PC-9 (cell line): ENCODE measurements at regions not wholly inside any gene's neighbourhood (a gene's known extent, or its start where the extent isn't known, plus 50 kb on each side); places are given as distances from the start of the nearest gene placed in this dataset.

ENCODE experiments used
- BruUV-seq: library from RNA; stranded (reverse); fragments of 400-500 nt; replicated peaks from 2 replicates; lab custom pipeline; 2021; lab: Mats Ljungman, UMichigan
- CTCF ChIA-PET: fragments of 300-600 bp; sonication (Branson Sonifier 250); formaldehyde crosslinking; loops from one replicate; lab custom pipeline; 2022; ENCODE audit warnings: antibody characterized with exemption; lab: Charles Lee
- POLR2A ChIA-PET: fragments of 300-600 bp; sonication (Branson Sonifier 250); formaldehyde crosslinking; loops from one replicate; lab custom pipeline; 2022; ENCODE audit warnings: antibody characterized with exemption; ENCODE audit not compliant: unreplicated experiment; lab: Charles Lee
- DNase-seq, 2 experiments: peaks; one replicate each; pipeline versions ENCODE4 v3.0.0 to v3.0.0-alpha.2; 2015 to 2022; ENCODE audit warnings: mixed read lengths in 1 of 2
- H2AFZ ChIP-seq: fragments of 200-600 bp; sonication (generic); 2 replicates; pipeline ENCODE4 v1.8.1; 2017; ENCODE audit warnings: antibody characterized with exemption
- H3F3A ChIP-seq: fragments of 200-600 bp; sonication (generic); 2 replicates; pipeline ENCODE4 v1.8.1; 2017; ENCODE audit warnings: antibody characterized with exemption, mild to moderate bottlenecking, low read depth; ENCODE audit not compliant: insufficient read depth
- H3K27ac ChIP-seq: fragments of 200-600 bp; sonication (generic); 2 replicates; pipeline ENCODE4 v1.6.1; 2016; ENCODE audit warnings: mixed run types
- H3K27me3 ChIP-seq: fragments of 200-600 bp; sonication (generic); 2 replicates; pipeline ENCODE4 v1.6.1; 2016; ENCODE audit warnings: low read depth, mixed run types; ENCODE audit not compliant: insufficient read depth
- H3K36me3 ChIP-seq: fragments of 200-600 bp; sonication (generic); 2 replicates; pipeline ENCODE4 v1.6.1; 2016; ENCODE audit warnings: low read depth, mixed run types
- H3K4me1 ChIP-seq: fragments of 200-600 bp; sonication (generic); replicated peaks from 2 replicates; pipeline ENCODE4 v1.6.1; 2016; ENCODE audit warnings: mixed run types; ENCODE audit not compliant: insufficient read depth
- H3K4me2 ChIP-seq: fragments of 200-600 bp; sonication (generic); 2 replicates; pipeline ENCODE4 v1.6.1; 2017; ENCODE audit warnings: mixed run types
- H3K4me3 ChIP-seq: fragments of 200-600 bp; sonication (generic); 2 replicates; pipeline ENCODE4 v1.6.1; 2016; ENCODE audit warnings: mixed run types
- H3K79me2 ChIP-seq: fragments of 200-600 bp; sonication (generic); 2 replicates; pipeline ENCODE4 v1.6.1; 2017; ENCODE audit warnings: low read depth, mixed run types
- H3K9me2 ChIP-seq: fragments of 200-600 bp; sonication (generic); 2 replicates; pipeline ENCODE4 v1.8.1; 2017; ENCODE audit warnings: mild to moderate bottlenecking; ENCODE audit not compliant: insufficient read depth
- H3K9me3 ChIP-seq: fragments of 200-600 bp; sonication (generic); 2 replicates; pipeline ENCODE4 v1.8.1; 2016; ENCODE audit warnings: low read depth; ENCODE audit not compliant: insufficient read depth
- H4K20me1 ChIP-seq: fragments of 200-600 bp; sonication (generic); 2 replicates; pipeline ENCODE4 v1.8.1; 2017; ENCODE audit not compliant: insufficient read depth
- CTCF ChIP-seq: fragments of 200-600 bp; sonication (generic); conservative IDR thresholded peaks from 2 replicates; pipeline ENCODE4 v1.6.1; 2017; ENCODE audit warnings: mixed run types, antibody characterized with exemption, mild to moderate bottlenecking, moderate library complexity
- EZH2 ChIP-seq: fragments of 200-600 bp; sonication (generic); IDR thresholded peaks from 2 replicates; pipeline ENCODE4 v1.8.0; 2017; ENCODE audit warnings: antibody characterized with exemption, low read depth
- intact Hi-C: fragments of 100-400 bp; cut with micrococcal nuclease; formaldehyde crosslinking; loops from one replicate; pipeline ENCODE4 v1.10.0; 2022; ENCODE audit not compliant: unreplicated experiment

GRCh38 chr18:986051-986450 lies 81.4 kb downstream of the ADCYAP1 start:
- H3K4me3 ChIP-seq: no peak overlapping the region
- H2AFZ ChIP-seq: no peak overlapping the region
- ChIA-PET POLR2A (no interaction called here), CTCF (no interaction called here)
- peaks cover 4% of the 10 kb centered on the region; the same call in 1 of the 2 replicates for H3F3A ChIP-seq
- H3K9me2 ChIP-seq: no peaks in the 10 kb centered on the region
- H3K4me1 ChIP-seq: peaks cover 10% of the 10 kb centered on the region
- DNase-seq: no peak
- TF ChIP-seq EZH2 (no peak), CTCF (no peak)
- H3K9me3 ChIP-seq: peaks cover 11% of the 10 kb centered on the region
- no peak overlapping the region for H3K27ac ChIP-seq
- no peak overlapping the region for H3K4me2 ChIP-seq
- no peaks in the 10 kb centered on the region for H3K27me3 ChIP-seq
- H3K79me2 ChIP-seq: no peaks in the 10 kb centered on the region
- intact Hi-C loops: no loop called here
- no peaks in the 10 kb centered on the region for H3K36me3 ChIP-seq
- H4K20me1 ChIP-seq: no peaks in the 10 kb centered on the region
- no TSS peak for BruUV-seq

DNA sequence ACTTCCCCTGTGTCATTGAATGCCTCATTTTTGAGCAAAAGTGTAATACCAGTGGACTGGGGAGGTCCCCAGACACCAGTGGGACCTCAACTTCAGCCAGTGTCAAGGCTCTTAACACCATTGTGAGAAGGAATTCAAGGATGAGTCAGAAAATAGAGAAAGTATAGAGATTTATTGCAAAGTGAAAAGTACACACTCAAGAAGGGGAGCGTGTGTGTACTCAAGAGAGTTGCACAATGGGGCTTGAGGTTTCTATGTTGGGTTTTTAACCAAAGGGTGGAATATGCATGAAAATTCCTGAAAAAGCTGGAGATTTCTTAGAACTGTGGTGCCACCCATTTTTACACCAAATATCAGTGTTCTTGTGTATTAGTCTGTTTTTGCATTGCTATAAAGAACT lies 81.9 kb downstream of the ADCYAP1 start:
- H3K27ac ChIP-seq: no peak overlapping the region
- TF ChIP-seq CTCF (no peak), EZH2 (no peak)
- DNase-seq: no peak
- POLR2A ChIA-PET: no interaction called here
- no peaks in the 10 kb centered on the region for H3K27me3 ChIP-seq
- no TSS peak for BruUV-seq
- H2AFZ ChIP-seq: no peak overlapping the region
- no peak overlapping the region for H3K4me3 ChIP-seq
- peaks cover 7% of the 10 kb centered on the region for H3K9me3 ChIP-seq
- H3K4me1 ChIP-seq: peaks cover 10% of the 10 kb centered on the region
- CTCF ChIA-PET: no interaction called here
- H3K9me2 ChIP-seq: no peaks in the 10 kb centered on the region
- no peak overlapping the region for H3K4me2 ChIP-seq
- intact Hi-C loops: no loop called here
- H3K79me2 ChIP-seq: no peaks in the 10 kb centered on the region
- no peaks in the 10 kb centered on the region for H3K36me3 ChIP-seq
- H3F3A ChIP-seq: peaks cover 4% of the 10 kb centered on the region; the same call in 1 of the 2 replicates
- no peaks in the 10 kb centered on the region for H4K20me1 ChIP-seq

DNA sequence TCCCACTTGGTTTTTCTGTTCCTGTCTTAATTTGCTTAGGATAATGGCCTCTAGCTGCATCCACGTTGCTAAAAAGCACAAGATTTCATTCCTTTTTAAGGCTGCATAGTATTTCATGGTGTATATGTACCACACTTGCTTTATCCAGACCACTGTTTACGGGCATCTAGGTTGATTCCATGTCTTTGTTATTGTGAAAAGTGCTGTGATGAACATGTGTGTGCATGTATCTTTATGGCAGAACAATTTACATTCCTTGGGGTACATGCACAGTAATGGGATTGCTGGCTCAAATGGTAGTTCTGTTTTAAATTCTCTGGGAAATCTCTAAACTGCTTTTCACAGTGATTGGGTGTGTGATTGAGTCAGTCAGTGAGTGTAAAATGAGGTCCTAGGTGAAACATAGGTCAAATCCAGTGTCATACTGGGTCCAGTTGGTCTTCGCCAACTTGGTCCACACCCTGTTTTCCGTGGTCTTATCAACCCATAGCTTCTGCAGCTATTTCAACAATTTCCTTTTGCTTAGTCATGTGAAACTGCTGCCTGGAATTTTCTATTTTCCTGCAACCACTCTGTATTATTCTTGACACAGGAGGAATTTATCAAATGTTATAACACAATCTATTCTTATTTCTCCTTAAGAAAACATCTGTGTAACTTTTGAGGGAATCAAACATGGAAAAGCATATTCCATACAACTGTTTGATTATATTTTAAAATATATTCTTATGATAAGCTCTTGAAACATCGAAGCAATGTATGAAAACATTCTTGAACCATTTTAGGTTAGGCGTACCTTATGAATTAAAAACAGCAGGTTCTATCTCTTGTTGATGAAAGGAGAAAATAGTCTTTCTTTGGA lies 82.9 kb downstream of the ADCYAP1 start:
- ChIA-PET CTCF (interaction anchor here (0.6 kb wide), 1 partner anchor 1671 kb away, joined by 3 read pairs; no protein-coding TSS in a partner anchor), POLR2A (no interaction called here)
- H3K4me3 ChIP-seq: no peak overlapping the region
- peak overlapping the region; percentile 17; the same call in 1 of the 2 replicates for H3K4me2 ChIP-seq
- H3K36me3 ChIP-seq: no peaks in the 10 kb centered on the region
- no peaks in the 10 kb centered on the region for H3K79me2 ChIP-seq
- BruUV-seq: no TSS peak
- H3K4me1 ChIP-seq: peaks cover 10% of the 10 kb centered on the region
- no peak overlapping the region for H2AFZ ChIP-seq
- H3K9me3 ChIP-seq: peaks cover 4% of the 10 kb centered on the region; the same call in 1 of the 2 replicates
- no peaks in the 10 kb centered on the region; the same call in 1 of the 2 replicates for H3K9me2 ChIP-seq
- no peak for TF ChIP-seq CTCF
- TF ChIP-seq EZH2: no peak
- no peaks in the 10 kb centered on the region for H4K20me1 ChIP-seq
- no peaks in the 10 kb centered on the region for H3K27me3 ChIP-seq
- intact Hi-C loops: no loop called here
- peaks cover 4% of the 10 kb centered on the region; the same call in 1 of the 2 replicates for H3F3A ChIP-seq
- peak; percentile 25 to 70 for DNase-seq
- peak overlapping the region; percentile 59 for H3K27ac ChIP-seq
